Lung (tissue), 11 donors: ENCODE measurements at regions not wholly inside any gene's neighbourhood (a gene's known extent, or its start where the extent isn't known, plus 50 kb on each side); places are given as distances from the start of the nearest gene placed in this dataset.

Source experiments
- ATAC-seq: fragments of 200-7000 bp; cut with Tn5 transposase; one replicate; pipeline ENCODE4 v1.9.1; 2020; ENCODE audit warnings: moderate number of reproducible peaks; ENCODE audit not compliant: insufficient read depth, low FRiP score
- DNase-seq, 3 donors: peaks; one replicate each; pipeline ENCODE4 v3.0.0-alpha.2; 2013 to 2017
- H3K27ac ChIP-seq, 2 donors: one replicate each; pipeline ENCODE4 v1.5.1; 2013; ENCODE audit warnings: mild to moderate bottlenecking in 2 of 2, moderate library complexity in 2 of 2, control low read depth in 1 of 2, inconsistent platforms in 1 of 2, low read depth in 1 of 2, low read length in 1 of 2
- H3K27me3 ChIP-seq, 3 donors: one replicate each; pipeline ENCODE4 v1.5.1; 2013; ENCODE audit warnings: low read length in 2 of 3; ENCODE audit not compliant: control insufficient read depth in 3 of 3, insufficient read depth in 3 of 3
- H3K36me3 ChIP-seq, 4 donors: one replicate each; pipeline ENCODE4 v1.5.1; 2013; ENCODE audit warnings: low read length in 4 of 4, mild to moderate bottlenecking in 1 of 4, moderate library complexity in 1 of 4; ENCODE audit not compliant: control insufficient read depth in 4 of 4, insufficient read depth in 4 of 4
- H3K4me1 ChIP-seq, 5 donors: one replicate each; pipeline ENCODE4 v1.5.1; 2013; ENCODE audit warnings: low read length in 5 of 5, mild to moderate bottlenecking in 2 of 5, moderate library complexity in 1 of 5; ENCODE audit not compliant: control insufficient read depth in 5 of 5, insufficient read depth in 5 of 5
- H3K4me3 ChIP-seq: one replicate; pipeline ENCODE4 v1.5.1; 2013; ENCODE audit warnings: mild to moderate bottlenecking, control low read depth, moderate library complexity
- H3K9ac ChIP-seq, 2 donors: one replicate each; pipeline ENCODE4 v1.5.1; 2013; ENCODE audit warnings: low read length in 2 of 2, control low read depth in 1 of 2; ENCODE audit not compliant: insufficient read depth in 1 of 2
- H3K9me3 ChIP-seq, 4 donors: one replicate each; pipeline ENCODE4 v1.5.1; 2013; ENCODE audit warnings: low read length in 3 of 4, mild to moderate bottlenecking in 1 of 4, moderate library complexity in 1 of 4; ENCODE audit not compliant: control insufficient read depth in 4 of 4, insufficient read depth in 3 of 4
- WGBS, 2 donors: extraction: QIAGEN DNeasy Blood & Tissue Kit; methylation state at CpG; one replicate each; pipeline ENCODE4 v1.1.7; 2013; 5-methylcytosine and 5-hydroxymethylcytosine counted together
- TF ChIP-seq, protein P1 (sequence below): IDR thresholded peaks from 2 replicates; pipeline ENCODE4 v1.5.1; 2012; ENCODE audit warnings: mild to moderate bottlenecking; ENCODE audit errors: control extremely low read depth, extremely low read depth
- donor health status: control.
- donor health status: control.
- donor health status: Bipolar disorder and iron deficiency.
- donor health status: healthy.
- donor health status: DM: yes; HTN: yes; CAD: no.

DNA sequence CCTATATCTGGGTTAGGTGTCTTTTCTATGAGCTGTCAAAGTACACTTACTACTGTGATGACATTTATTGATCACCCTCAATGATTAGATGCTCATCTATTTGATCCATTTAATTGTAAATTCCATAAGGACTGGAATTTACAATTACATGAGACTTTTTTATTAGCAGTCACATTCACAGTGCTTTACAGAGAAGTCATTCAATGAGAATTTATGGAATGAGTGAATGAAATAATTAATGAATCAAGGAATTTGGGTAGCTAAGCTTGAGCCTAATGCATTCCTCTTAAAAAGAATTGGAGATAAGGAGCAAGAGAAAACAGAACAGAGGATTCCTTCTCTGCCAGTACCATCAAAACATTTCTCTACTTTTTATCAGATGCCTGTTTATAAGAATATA is 1437.5 kb upstream of the CDH8 start:
- TF ChIP-seq, protein P1, sequence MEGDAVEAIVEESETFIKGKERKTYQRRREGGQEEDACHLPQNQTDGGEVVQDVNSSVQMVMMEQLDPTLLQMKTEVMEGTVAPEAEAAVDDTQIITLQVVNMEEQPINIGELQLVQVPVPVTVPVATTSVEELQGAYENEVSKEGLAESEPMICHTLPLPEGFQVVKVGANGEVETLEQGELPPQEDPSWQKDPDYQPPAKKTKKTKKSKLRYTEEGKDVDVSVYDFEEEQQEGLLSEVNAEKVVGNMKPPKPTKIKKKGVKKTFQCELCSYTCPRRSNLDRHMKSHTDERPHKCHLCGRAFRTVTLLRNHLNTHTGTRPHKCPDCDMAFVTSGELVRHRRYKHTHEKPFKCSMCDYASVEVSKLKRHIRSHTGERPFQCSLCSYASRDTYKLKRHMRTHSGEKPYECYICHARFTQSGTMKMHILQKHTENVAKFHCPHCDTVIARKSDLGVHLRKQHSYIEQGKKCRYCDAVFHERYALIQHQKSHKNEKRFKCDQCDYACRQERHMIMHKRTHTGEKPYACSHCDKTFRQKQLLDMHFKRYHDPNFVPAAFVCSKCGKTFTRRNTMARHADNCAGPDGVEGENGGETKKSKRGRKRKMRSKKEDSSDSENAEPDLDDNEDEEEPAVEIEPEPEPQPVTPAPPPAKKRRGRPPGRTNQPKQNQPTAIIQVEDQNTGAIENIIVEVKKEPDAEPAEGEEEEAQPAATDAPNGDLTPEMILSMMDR = no peak

DNA sequence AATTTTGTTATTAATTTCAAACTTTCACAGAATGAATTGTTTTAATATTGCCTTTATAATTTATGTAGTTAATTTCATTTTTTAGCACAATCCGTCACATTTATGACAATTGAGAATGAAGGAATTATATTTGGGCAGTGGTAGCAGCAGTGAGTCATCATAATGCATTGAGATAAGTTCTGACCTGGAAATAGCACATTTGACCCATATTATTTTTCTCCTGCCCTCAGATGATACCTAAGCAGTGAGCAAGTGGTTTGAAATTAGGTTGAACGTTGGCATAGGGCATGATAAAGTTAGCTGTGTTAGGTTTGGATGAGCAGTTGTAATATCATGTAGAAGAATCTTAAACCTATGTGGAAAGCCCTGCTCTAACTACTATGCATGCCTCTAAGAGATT is 1431.3 kb upstream of the CDH8 start:
- no peak for ATAC-seq
- no peak overlapping the region for H3K27ac ChIP-seq
- WGBS, 2 donors = 65 to 82% methylated on average over 2 of the region's 2 CpGs
- DNase-seq = no peak
- H3K36me3 ChIP-seq = no peaks in the 10 kb centered on the region
- H3K27me3 ChIP-seq = no peaks in the 10 kb centered on the region
- no peak overlapping the region for H3K9ac ChIP-seq
- no peaks in the 10 kb centered on the region for H3K9me3 ChIP-seq
- no peak overlapping the region for H3K4me3 ChIP-seq
- TF ChIP-seq, protein P1 = no peak
- peaks cover 0 to 3% (median 0%) of the 10 kb centered on the region in 5 donors for H3K4me1 ChIP-seq

More for the DNA sequence above, 1437.5 kb upstream of the CDH8 start:
- H3K9ac ChIP-seq = no peak overlapping the region
- H3K9me3 ChIP-seq = no peaks in the 10 kb centered on the region
- no peaks in the 10 kb centered on the region for H3K36me3 ChIP-seq
- no peaks in the 10 kb centered on the region for H3K27me3 ChIP-seq
- ATAC-seq (no peak), DNase-seq (no peak)
- no peaks in the 10 kb centered on the region for H3K4me1 ChIP-seq
- H3K4me3 ChIP-seq = no peak overlapping the region
- no peak overlapping the region for H3K27ac ChIP-seq

DNA sequence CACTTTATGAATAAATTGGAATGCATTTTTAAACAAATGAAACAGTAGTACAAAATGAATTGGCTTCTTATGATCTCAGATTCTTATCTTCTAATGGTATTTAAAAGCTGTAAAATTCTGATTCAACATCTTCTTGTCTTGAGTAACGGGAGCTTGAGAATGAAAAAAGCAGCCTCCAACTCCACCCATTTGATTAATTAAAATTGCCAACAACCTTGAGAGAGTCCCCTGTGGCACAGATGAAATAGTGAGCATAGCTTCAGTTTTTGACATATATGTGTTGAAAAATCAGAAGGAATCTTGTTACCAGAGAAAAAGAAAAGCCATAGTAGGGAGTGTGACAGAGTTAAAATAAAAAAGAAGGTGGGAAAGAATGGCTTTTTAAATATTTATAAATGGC is 1426.1 kb upstream of the CDH8 start:
- no peaks in the 10 kb centered on the region for H3K9me3 ChIP-seq
- 67 to 93% methylated on average over 1 of the region's 1 CpG for WGBS, 2 donors
- H3K27me3 ChIP-seq = no peaks in the 10 kb centered on the region
- H3K4me3 ChIP-seq = no peak overlapping the region
- no peak for DNase-seq
- no peak overlapping the region for H3K27ac ChIP-seq
- TF ChIP-seq, protein P1 = no peak
- peaks cover 0 to 5% (median 3%) of the 10 kb centered on the region in 5 donors for H3K4me1 ChIP-seq
- ATAC-seq = no peak
- H3K36me3 ChIP-seq = no peaks in the 10 kb centered on the region
- no peak overlapping the region for H3K9ac ChIP-seq

DNA sequence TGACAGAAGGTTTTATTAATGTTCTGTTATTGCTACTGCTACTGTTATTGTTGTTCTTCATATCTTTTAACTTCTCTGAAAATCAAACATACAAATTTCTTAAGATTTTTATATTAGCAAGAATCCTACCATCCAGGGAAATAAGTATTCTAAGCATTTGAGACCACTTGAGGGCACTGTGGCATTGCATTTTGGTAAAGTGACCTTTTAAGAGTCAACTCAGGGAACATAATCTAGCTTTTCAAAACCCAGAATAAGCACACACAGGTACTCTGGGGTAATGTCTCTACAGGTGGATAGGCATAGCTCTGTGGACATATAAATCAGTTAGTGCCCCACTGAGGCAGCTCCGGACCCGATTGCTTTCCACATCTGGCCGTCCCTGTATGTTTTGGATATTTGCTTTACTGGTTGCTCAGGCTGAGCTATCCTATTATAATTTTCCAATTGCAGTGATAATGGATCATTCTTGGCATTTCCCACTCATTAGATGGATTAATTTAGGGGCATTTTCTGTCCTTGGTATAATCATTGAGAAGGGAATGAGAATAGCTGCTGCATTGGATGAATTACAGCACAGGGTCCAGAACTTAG is 1425.1 kb upstream of the CDH8 start:
- WGBS, 2 donors = 69 to 73% methylated on average over 3 of the region's 3 CpGs
- Histone ChIP-seq H3K4me3 (no peak overlapping the region), H3K27me3 (no peaks in the 10 kb centered on the region), H3K9me3 (no peaks in the 10 kb centered on the region), H3K9ac (no peak overlapping the region), H3K27ac (no peak overlapping the region), H3K4me1 (peaks cover 0 to 5% (median 3%) of the 10 kb centered on the region in 5 donors), H3K36me3 (no peaks in the 10 kb centered on the region)
- ATAC-seq (no peak), DNase-seq (peak; percentile 66 to 89 (median 81))
- TF ChIP-seq, protein P1 = no peak
